SK-MEL-5 (cell line): ENCODE measurements at regions not wholly inside any gene's neighbourhood (a gene's known extent, or its start where the extent isn't known, plus 50 kb on each side); places are given as distances from the start of the nearest gene placed in this dataset.
"Not testable (repeated sequence)": the region's sequence is repeated elsewhere in the genome, so short reads cannot be mapped to it uniquely, and the experiment has no call there.

Source experiments
- DNase-seq: peaks from one replicate; pipeline ENCODE4 v3.0.0-alpha.2; 2016; ENCODE audit warnings: low read depth, low spot score
- in situ Hi-C: cut with HindIII; loops from 2 replicates; pipeline ENCODE4 v1.10.0; 2016; ENCODE audit warnings: low sequenced_read_pairs, high pct_unique_total_duplicates, low pct_unique_long_range_greater_than_20kb

DNA sequence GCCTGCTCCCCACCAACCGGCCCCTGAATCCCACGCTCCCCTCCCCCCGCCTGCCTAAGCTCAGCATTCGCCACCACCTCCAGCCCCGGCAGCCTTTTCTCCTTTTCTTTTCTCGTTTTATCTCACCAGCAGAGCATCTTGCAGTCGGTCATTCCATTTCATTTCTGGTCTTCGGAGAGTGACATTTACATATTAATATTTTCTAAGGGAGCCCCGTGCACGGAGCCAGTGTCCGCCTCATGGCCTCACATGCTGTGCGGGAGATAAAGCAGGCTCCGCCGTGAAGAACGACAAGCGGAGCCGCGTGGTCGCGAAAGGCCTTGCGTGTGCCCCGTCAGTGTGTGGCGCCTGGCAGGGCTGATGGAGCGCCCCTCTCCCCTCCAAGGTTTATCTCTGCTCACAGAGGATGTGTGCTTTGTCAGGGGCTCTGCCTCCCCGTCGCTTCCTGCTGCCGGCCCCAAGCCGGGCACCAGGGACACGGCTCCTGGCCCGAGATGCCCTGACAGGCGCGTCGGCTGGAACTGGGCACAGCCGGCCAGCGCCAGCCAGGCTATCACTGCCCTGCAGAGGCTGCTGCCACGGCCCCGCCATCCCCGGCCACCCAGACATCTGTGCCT lies 95.5 kb upstream of the GSE1 start:
- no peak for DNase-seq
- in situ Hi-C loops, result no loop called here

DNA sequence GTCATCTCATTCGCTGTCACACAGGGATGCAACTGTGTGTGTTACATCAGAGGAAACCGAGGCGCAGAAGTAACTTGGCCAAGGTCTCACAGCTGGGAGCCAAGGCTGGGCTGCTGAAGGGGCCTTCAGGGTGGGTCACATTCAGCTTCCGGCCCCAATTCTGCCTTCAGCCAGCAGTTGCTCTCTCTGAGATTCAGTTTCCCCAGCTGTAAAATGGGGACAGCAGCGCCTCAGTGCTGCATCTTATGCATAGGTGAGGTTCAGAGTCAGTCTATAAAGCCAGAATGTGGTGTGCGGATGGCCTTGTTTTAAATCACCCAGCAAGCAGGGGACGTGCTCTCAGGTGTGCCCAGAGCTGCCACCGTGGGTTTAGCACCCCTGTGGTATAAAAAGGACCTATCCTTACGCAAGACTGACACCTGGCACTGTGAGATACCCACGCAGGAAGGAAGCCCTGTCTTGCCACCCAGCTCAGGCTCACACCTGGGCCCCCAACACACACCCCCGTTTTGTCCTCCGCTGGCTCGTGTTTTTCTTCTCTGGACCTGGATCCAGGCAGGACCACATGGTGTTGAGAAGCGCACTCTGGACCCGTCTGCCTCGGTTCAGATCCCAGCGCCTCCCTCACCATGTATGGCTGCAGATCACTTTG lies 94.6 kb upstream of the GSE1 start:
- no peak for DNase-seq
- in situ Hi-C loops, result no loop called here

DNA sequence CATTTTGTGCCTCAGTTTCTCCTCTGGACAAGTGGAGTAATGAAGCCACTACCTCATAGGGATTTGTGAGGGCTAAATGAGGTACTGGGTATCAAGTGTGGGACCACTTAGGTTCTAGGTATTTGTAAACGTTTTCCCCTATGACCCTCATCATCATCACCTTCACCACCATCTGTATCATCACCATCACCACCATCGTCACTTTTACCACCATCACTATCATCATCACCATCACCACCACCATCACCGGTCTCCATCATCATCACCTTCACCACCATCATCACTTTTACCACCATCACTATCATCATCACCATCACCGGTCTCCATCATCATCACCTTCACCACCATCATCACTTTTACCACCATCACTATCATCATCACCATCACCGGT lies 94.1 kb upstream of the GSE1 start:
- DNase-seq, in situ Hi-C loops: not testable (repeated sequence)

DNA sequence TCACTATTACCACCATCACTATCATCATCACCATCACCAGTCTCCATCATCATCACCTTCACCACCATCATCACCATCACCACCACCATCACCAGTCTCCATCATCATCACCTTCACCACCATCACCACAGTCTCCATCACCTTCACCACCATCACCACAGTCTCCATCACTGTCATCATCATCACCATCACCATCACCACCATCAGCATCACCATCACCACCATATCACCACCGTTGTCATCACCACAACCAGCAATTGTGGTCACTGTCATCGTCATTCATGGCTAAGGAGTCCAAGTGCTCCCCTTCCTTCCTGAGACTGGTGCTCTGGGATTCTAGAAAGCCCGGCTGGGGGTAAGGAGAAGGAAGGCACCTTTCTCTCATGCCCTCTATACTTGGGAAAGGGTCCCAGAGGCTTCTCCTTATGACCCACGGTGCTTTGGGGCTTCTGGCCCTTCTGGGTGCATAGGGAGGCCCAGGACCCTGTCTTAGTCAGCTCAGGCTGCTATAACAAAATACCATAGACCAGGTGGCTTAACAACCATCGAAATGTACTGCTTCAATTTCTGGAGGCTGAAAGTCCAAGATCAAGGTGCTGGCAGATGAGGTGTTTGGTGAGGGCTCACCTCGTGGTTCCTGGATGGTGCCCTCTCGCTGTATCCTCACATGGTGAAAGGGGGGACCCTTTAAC lies 93.4 kb upstream of the GSE1 start:
- no peak for DNase-seq
- in situ Hi-C loops, result no loop called here

DNA sequence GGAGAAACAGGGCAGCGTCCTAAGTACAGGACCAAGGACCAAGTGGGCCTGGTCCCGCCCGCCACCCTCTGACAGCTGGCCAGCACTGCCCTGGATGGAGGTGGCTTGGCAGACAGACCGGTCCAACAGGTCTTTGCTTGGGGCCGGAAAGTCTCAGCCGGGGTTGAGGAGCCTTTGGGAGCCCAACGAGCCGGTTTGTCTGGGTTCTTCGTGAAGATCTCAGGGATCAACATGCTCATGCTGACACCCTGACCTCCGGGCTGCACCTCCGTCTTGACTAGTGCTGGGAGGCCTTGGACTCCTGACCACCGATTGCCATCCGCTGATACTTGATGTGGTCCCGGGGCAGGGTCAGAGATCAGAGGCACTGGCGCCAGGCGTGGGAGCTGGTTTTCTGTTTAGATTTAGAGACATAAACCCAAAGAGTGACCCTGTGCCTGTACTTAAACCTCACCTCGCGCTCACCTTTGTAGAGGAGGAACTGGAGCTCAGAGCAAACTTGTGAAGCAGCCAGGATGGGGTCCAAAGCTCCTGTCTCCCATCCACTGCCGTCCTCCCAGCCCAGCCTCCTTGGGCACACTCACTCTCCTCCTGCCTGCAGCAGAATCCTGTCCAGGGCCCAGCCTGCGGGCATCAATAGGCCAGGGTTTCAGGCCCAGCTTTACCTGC lies 92.1 kb upstream of the GSE1 start:
- DNase-seq, result no peak
- in situ Hi-C loops, result no loop called here

DNA sequence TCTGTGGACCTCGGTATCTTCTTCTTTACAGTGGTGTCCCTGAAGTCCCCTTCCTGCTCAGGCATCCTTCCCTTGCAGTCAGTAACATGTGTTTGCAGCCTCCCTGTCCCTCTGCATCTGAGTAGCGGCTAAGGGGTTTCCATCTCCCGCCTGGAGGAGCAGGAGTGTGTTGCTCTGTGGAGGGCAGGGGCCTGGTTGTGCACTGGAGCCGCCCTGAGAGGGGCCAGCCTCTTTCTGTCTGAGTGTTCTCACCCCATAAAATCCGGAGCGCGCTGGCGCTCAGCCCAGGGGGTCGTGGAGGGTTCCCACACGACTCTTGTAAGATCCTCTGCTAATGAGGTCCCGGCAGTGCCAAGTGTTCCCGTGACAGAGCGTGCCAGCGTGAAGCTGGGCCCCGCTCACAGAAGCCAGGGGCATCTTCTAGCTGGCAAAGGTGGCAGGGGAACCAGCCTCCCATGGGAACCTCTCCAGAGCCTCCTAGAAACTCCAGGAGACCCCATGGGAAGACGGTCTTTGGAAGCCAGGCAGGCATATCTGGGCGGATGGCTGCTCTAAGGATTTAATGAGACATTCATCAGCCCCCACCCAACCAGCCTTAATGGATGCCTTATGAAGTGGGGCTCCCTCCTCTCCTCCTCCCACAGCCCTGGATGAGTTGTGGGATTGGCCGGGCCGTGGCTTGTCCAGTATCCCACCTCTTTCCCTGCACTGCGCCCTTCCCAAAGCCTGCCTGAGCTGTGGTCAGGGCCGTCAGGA lies 91.4 kb upstream of the GSE1 start:
- in situ Hi-C loops, result no loop called here

DNA sequence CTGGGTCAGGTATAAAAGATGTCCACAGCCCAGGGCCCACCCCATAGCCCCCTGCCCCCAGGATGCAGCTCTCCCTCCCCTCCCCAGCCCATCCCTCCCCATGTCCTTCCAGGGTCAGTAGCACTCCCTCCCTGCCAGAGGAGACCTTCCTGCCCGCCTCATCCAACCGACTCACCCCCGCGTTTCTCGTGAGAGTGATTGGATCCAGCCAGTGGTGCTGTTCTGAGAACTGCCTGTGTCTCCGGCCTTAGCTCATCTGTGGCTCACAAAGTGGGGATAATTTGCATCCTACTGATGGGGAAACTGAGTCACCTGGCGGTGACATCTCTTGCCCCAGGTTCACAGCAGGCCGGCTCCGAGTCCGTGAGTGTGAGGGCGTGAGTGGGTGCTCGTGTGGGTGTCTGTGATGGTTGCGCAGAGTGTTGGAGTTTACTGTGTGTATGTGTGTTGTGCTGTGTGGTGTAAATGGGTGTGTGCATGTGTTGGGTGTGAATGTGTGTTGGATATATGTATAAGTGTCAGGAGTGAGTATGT lies 90.7 kb upstream of the GSE1 start:
- no peak for DNase-seq
- in situ Hi-C loops, result no loop called here

More for the DNA sequence above, 91.4 kb upstream of the GSE1 start:
- no peak for DNase-seq

DNA sequence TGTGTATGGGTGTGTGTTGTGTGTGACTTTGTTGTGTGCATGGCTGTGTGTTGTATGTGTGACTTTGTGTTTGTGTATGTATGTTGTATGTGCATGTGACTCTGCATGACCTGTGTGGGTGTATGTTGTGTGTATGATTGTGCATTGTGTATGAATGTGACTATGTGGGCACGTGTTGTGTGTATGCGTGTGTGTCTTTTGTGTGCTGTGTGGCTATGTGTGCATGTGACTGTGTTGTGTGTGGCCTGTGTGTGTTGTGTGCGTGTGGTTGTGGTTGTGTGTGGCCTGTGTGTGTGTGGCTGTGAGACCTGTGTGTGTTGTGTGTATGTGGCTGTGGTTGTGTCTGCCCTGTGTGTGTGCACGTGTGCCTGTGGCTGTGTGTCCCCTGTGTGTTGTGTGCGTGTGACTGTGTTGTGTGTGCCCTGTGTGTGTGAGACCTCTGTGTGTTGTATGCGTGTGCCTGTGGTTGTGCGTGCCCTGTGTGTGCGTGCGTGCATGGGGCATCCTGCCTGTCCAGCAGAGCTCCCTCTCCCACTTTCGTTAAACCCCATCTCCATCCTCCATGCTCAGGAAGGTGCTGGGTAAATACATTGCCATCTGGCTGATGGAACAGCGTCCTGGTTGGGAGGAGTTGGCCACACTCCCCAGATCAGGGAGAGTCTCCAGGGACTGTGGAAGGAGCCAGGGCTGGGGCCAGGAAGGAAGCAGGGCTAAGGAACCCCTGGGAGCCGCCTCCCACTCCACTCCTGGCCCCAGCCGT lies 90.1 kb upstream of the GSE1 start:
- DNase-seq, result peak; percentile 4
- in situ Hi-C loops, result no loop called here

DNA sequence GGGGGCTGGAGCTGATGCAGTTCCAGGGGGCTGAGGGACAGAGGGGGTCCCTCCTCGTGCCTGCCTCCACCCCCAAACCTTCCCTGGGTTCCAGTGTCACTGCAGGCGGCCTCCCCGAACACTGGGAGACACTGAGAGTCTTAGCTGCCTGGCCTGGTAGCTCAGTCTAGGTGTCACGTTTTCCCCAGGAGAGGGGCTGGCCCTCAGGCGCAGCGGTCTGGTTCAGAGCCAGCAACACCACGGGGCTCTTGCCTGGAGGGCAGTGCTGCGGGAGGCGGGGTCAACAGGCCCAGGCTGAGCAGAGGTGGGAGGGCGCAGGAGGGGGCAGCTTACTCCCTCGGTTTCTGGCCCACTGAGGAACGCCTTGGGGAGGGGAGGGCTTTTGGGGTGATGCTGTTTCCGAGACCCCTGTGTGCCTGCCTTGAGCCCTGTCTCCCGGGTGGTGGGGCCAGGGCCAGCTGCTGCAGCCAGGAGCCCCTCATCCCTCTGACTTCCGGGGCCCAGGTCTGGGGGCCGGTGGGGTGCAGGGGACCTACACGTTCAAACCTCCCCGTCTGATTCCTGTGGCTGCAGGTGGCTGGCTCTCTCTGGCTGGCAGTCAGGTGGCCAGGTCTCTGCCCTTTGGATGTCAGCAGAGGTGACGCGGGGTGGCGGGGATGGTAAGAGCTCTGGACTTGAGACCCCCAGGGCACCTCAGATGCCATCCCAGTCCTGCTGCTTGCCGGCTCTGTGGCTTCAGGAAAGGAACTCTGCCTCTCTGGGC lies 89.3 kb upstream of the GSE1 start:
- in situ Hi-C loops, result no loop called here
- no peak for DNase-seq

DNA sequence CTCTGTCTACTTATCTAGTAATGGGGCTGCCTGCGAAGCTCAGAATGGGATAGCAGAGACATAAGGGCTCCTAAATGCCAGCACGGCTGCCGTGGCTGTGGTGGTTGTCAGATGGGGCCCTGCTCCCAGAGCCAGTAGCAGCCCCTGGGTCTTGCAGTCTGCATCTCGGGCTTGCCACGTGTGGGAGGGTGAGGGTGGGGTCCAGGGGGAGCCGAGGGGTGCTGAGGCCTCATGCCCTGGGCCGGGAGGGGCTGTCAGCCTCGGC lies 88.8 kb upstream of the GSE1 start:
- in situ Hi-C loops, result no loop called here
- no peak for DNase-seq

DNA sequence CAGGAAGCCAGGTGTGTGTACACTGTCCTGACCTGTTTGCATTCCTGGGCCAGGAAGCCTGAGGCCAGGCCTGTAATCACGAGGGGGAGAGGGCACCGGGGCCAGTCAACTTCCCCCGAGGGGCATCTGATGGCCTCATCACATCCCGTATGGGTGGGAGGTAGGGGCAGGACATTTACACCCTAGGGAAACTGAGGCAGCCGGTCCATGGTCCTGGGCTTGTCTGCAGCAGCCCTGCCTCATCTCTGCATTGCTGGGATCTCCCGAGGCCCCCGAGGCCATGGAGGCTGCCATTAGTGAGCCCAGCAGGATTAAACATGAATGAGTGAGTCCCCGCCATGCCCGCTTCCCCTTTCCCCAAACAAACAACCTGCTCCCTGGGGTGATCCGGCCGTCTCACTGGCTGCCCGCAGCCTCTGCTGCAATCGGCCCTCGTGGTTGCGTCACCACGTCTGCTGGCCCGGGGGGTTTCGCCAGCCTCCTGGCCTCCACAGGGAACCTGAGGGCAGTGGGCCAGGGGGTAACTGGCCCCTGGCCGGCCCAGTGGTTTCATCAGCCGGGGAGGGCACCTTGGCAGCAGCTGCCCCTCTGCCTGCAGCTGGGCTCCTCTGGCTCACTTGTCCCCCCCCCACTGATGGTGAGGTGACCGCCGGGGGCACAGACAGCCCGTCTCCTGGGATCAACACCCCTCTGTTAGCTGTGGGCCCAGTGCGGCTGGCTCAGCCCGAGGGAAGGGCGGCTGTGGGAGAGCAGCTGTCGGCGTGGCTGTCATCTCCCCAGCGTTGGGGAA lies 88.3 kb upstream of the GSE1 start:
- no peak for DNase-seq

DNA sequence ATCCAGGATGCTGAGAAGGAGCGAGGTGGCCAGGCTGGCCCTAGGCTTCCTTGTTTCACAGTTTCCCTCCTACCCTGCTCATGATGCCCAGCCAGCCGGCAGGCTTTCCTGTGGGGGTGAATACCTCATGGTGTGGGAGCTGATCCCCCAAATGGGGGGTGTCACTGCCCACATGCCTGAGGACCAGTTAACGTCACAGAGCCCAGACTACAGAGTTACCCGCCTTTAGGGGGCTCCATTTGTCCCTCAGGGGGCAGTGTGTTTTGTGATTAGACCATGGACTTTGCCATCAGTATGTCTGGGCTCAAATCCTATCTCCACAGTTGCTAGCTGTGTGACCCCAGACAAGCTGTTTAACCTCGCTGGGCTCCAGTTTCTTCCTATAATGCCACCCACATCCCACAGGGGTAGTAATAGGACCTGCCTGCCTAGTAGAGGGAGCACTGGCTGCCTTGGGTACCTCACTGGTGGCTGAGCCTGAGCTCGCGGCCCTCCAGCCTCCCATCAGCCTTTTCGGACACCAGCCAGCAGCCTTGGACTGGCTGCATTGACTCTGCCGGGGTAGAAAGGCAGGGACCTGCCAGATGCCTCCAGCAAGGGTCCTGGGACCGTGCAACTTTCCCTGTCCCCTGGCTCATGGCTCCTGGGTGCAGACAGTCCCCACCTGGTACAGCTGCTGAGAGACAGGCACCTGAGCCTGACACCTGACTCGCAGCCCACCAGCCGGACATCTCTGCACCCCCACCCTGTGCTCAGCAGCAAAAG lies 87.5 kb upstream of the GSE1 start:
- no peak for DNase-seq
- in situ Hi-C loops, result no loop called here

More for the DNA sequence above, 88.3 kb upstream of the GSE1 start:
- in situ Hi-C loops, result no loop called here

DNA sequence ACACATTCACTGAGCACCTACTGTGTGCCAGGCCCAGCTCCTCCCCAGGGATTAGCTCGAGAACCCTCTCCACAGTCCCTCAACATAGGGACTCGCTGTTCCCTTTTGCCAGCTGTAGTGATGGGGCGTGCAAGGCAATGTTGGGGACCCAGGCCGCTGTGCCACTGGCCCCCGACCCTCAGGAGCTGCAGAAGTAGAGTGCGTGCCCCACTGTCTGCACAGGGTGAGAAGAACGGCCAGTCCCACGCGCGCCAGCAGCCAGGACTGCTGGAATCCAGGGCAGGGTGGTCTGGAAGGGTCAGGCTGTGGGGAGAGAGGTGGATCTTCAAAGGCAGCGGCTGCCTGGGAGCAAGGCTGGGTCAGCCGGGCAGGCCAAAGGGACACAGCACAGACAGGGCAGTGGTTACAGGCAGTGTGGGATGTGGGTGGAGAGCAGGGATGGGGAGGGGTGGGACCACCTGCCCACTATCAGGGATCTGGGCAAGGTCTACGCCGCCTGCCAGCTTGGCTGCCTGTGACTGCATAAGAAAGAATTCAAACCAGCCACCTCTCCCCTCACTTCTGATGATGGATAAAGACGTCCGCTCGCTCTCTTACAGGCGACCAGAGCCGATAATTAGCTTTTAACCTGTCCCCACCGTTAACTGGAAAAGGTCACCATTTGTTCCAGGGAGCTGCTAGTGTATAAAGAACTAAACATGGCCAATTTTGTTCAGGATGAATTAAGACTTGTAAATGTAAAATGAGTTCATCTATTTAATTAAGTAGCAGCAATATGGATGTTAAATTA lies 86.7 kb upstream of the GSE1 start:
- in situ Hi-C loops, result no loop called here
- DNase-seq, result no peak

DNA sequence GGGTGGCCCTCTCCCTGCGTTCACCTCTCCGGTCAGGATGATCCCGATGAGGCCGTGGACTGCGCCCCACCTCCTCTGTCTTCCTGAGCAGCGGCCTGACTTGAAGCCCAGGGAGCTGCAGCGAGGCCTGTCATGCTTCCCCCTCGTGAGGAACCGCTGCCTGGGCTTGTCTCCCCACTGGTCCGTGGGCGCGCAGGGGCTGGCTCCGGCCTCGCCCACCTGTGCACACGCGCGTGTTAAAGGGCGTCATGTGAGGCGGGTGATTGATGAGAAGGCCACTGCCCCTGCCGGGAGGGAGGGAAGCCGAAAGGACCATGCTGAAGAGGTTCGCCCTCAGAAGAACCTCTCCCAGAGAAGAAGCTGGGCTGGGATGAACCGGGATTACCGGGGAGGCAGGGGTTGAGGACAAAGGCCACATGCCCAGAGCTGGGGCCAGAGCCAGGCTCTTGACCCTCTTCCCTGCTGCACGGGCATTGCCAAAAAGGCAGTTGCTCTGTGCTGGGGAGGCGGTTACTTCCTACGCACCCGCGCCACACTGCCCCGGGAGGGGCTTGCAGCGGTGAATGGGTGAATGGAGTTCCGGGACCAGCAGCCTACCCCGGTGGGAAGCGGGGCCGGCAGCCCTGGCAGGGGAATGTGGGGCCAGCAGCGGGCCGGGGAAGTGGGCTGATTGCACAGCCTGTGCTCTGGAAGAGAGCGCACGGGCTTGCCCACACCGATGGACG lies 85.9 kb upstream of the GSE1 start:
- in situ Hi-C loops, result no loop called here
- DNase-seq, result no peak
